NCI-H82 treated with DMSO at 0.1 percent for 48 hours (cell line): ENCODE measurements at regions not wholly inside any gene's neighbourhood (a gene's known extent, or its start where the extent isn't known, plus 50 kb on each side); places are given as distances from the start of the nearest gene placed in this dataset.

ENCODE experiments used
- DNase-seq: peaks from one replicate; lab custom pipeline; 2025; ENCODE audit not compliant: unreplicated experiment; lab: John Stamatoyannopoulos, UW

- no peak for DNase-seq
These were observed 317.0 kb downstream of the CTTN start for GRCh38 chr11:70715166-70715951.

- DNase-seq: no peak
These were observed 317.9 kb downstream of the CTTN start for GRCh38 chr11:70716216-70716615.

GRCh38 chr11:70716986-70717775 lies 318.9 kb downstream of the CTTN start:
- no peak for DNase-seq

- DNase-seq: no peak
These were observed 319.7 kb downstream of the CTTN start for GRCh38 chr11:70717936-70718595.

- no peak for DNase-seq
These were observed 321.2 kb downstream of the CTTN start for GRCh38 chr11:70719516-70719915.

GRCh38 chr11:70720281-70720680 lies 322.0 kb downstream of the CTTN start:
- DNase-seq: no peak

GRCh38 chr11:70721006-70721405 lies 322.7 kb downstream of the CTTN start:
- DNase-seq: no peak

GRCh38 chr11:70725278-70725677 lies 326.9 kb downstream of the CTTN start:
- no peak for DNase-seq

- no peak for DNase-seq
These were observed 327.4 kb downstream of the CTTN start for GRCh38 chr11:70725739-70726138.

- no peak for DNase-seq
These were observed 328.7 kb downstream of the CTTN start for GRCh38 chr11:70727021-70727420.

- DNase-seq: no peak
These were observed 329.7 kb downstream of the CTTN start for GRCh38 chr11:70727899-70728620.

GRCh38 chr11:70729949-70730348 lies 331.6 kb downstream of the CTTN start:
- no peak for DNase-seq

GRCh38 chr11:70730411-70730810 lies 332.1 kb downstream of the CTTN start:
- DNase-seq: no peak

- DNase-seq: no peak
These were observed 333.1 kb downstream of the CTTN start for GRCh38 chr11:70731271-70732022.

- no peak for DNase-seq
These were observed 333.9 kb downstream of the CTTN start for GRCh38 chr11:70732023-70732880.

- no peak for DNase-seq
These were observed 334.5 kb downstream of the CTTN start for GRCh38 chr11:70732881-70733196.

- no peak for DNase-seq
These were observed 335.3 kb downstream of the CTTN start for GRCh38 chr11:70733327-70734325.

- DNase-seq: no peak
These were observed 336.1 kb downstream of the CTTN start for GRCh38 chr11:70734379-70734778.
